ENCODE measurements at regions not wholly inside any gene's neighbourhood (a gene's known extent, or its start where the extent isn't known, plus 50 kb on each side); places are given as distances from the start of the nearest gene placed in this dataset.

DNA sequence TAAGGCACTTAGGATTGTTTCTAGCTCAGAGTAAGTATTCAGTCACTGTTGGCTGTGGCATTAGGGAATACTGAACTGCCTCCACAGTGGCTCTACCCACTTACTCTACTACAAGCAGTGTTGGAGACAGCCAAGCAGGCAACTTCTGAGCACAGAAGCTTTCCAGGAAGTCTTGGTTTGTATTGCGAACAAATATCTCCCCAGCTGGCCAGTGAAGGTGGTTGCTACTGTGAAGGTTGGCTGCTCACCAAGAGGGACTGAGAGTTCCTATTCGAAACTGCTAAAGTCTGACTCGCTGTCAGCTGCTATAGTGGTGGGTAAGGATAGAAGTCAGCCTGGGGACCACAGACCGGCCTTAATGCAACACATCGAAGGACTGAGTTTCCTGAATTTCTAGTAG lies 319.1 kb downstream of the KIF4B start:
- TF ChIP-seq, protein P1, sequence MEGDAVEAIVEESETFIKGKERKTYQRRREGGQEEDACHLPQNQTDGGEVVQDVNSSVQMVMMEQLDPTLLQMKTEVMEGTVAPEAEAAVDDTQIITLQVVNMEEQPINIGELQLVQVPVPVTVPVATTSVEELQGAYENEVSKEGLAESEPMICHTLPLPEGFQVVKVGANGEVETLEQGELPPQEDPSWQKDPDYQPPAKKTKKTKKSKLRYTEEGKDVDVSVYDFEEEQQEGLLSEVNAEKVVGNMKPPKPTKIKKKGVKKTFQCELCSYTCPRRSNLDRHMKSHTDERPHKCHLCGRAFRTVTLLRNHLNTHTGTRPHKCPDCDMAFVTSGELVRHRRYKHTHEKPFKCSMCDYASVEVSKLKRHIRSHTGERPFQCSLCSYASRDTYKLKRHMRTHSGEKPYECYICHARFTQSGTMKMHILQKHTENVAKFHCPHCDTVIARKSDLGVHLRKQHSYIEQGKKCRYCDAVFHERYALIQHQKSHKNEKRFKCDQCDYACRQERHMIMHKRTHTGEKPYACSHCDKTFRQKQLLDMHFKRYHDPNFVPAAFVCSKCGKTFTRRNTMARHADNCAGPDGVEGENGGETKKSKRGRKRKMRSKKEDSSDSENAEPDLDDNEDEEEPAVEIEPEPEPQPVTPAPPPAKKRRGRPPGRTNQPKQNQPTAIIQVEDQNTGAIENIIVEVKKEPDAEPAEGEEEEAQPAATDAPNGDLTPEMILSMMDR (IDR thresholded peaks at IDR 0.05 in 8 of 11, conservative IDR thresholded peaks at IDR 0.05 in 3 of 11) = no peak
- TF ChIP-seq POLR2AphosphoS5 (IDR thresholded peaks at IDR 0.05) (no peak), POLR2A (IDR thresholded peaks at IDR 0.05) (no peak)

Data from spleen (tissue), 7 donors.